ENCODE measurements at regions not wholly inside any gene's neighbourhood (a gene's known extent, or its start where the extent isn't known, plus 50 kb on each side); places are given as distances from the start of the nearest gene placed in this dataset.
"Not testable (repeated sequence)": the region's sequence is repeated elsewhere in the genome, so short reads cannot be mapped to it uniquely, and the experiment has no call there.

DNA sequence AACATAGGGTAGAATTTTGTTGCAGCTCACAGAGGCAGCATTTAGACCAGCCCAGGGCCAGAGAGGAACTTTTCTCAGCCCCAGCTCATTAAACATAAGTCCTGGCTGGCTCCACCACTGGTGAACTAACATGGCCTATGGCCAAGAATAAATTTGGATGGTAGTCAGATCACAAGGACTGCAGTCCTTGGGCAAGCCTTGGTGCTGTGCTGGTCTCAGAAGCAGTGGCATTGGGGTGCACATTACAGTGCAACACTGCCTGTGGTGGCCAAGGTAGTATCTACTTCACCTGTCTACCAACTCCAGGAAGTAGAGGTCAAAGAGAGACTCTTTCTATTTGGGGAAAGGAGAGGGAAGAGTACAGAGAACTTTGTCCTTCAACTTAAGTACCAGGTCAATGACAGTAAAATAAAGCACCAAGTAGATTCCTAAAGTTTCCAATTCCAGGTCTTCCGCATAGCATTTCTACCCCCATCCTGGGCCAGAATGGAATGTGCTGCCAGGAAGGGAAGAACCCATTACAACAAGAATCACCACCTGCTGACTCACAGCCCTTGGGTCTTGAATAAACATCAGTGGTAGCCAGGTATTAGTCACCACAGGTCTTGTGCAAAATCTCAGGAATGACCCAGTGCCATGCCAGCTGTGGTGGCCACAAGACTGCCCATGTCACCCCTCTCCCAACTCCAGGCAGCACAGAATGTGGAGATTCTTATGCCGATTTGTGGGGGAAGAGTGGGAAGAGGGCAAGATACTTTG lies 155.4 kb upstream of the FSIP2 start:
- no peak overlapping the region for H2AFZ ChIP-seq (ENCODE audit: low read length)
- no peaks in the 10 kb centered on the region for H4K20me1 ChIP-seq (ENCODE audit: control insufficient read depth, extremely low read depth, insufficient read depth, low read length)
- no peak overlapping the region for H3K27ac ChIP-seq (ENCODE audit: insufficient read depth, low read length)
- no peaks in the 10 kb centered on the region for H3K4me1 ChIP-seq (ENCODE audit: control insufficient read depth, extremely low read depth, insufficient read depth, low read length)
- peak; percentile 8 to 91 for DNase-seq (ENCODE audit: low read depth in 2 of 2)
- no peaks in the 10 kb centered on the region for H3K27me3 ChIP-seq (ENCODE audit: control insufficient read depth, insufficient read depth, low read length)
- no peaks in the 10 kb centered on the region for H3K9me3 ChIP-seq (ENCODE audit: control insufficient read depth, insufficient read depth, low read depth, low read length)
- no peaks in the 10 kb centered on the region for H3K79me2 ChIP-seq (ENCODE audit: control insufficient read depth, insufficient read depth, low read length)
- TF ChIP-seq, protein P1, sequence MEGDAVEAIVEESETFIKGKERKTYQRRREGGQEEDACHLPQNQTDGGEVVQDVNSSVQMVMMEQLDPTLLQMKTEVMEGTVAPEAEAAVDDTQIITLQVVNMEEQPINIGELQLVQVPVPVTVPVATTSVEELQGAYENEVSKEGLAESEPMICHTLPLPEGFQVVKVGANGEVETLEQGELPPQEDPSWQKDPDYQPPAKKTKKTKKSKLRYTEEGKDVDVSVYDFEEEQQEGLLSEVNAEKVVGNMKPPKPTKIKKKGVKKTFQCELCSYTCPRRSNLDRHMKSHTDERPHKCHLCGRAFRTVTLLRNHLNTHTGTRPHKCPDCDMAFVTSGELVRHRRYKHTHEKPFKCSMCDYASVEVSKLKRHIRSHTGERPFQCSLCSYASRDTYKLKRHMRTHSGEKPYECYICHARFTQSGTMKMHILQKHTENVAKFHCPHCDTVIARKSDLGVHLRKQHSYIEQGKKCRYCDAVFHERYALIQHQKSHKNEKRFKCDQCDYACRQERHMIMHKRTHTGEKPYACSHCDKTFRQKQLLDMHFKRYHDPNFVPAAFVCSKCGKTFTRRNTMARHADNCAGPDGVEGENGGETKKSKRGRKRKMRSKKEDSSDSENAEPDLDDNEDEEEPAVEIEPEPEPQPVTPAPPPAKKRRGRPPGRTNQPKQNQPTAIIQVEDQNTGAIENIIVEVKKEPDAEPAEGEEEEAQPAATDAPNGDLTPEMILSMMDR (conservative IDR thresholded peaks at IDR 0.05 in 1 of 2, IDR thresholded peaks at IDR 0.05 in 1 of 2; ENCODE audit: low read depth in 1 of 2, low read length in 2 of 2), result no peak
- no peak for TF ChIP-seq EZH2 (IDR thresholded peaks at IDR 0.05; ENCODE audit: low read length, missing control alignments)
- no peak overlapping the region for H3K4me3 ChIP-seq (replicated peaks in 1 of 4; ENCODE audit: control extremely low read depth in 1 of 4, insufficient read depth in 1 of 4, low read depth in 3 of 4, low read length in 4 of 4)
- no peak overlapping the region for H3K4me2 ChIP-seq (ENCODE audit: extremely low read depth, insufficient read depth, low read length)
- H3K36me3 ChIP-seq (ENCODE audit: control insufficient read depth, insufficient read depth, low read length), result no peaks in the 10 kb centered on the region
- no peak overlapping the region for H3K9ac ChIP-seq (ENCODE audit: insufficient read depth, low read length)

GRCh38 chr2:185585165-185585564 lies 153.4 kb upstream of the FSIP2 start:
- not testable (repeated sequence) for H3K27ac ChIP-seq (ENCODE audit: insufficient read depth, low read length); H3K4me2 ChIP-seq (ENCODE audit: extremely low read depth, insufficient read depth, low read length); H3K36me3 ChIP-seq (ENCODE audit: control insufficient read depth, insufficient read depth, low read length); H3K4me3 ChIP-seq (replicated peaks in 1 of 4; ENCODE audit: control extremely low read depth in 1 of 4, insufficient read depth in 1 of 4, low read depth in 3 of 4, low read length in 4 of 4); H3K4me1 ChIP-seq (ENCODE audit: control insufficient read depth, extremely low read depth, insufficient read depth, low read length); H3K9ac ChIP-seq (ENCODE audit: insufficient read depth, low read length); H2AFZ ChIP-seq (ENCODE audit: low read length); H3K79me2 ChIP-seq (ENCODE audit: control insufficient read depth, insufficient read depth, low read length); H3K27me3 ChIP-seq (ENCODE audit: control insufficient read depth, insufficient read depth, low read length); DNase-seq (ENCODE audit: low read depth in 2 of 2); H4K20me1 ChIP-seq (ENCODE audit: control insufficient read depth, extremely low read depth, insufficient read depth, low read length); H3K9me3 ChIP-seq (ENCODE audit: control insufficient read depth, insufficient read depth, low read depth, low read length)

GRCh38 chr2:185591276-185591675 lies 147.3 kb upstream of the FSIP2 start:
- not testable (repeated sequence) for H3K9ac ChIP-seq (ENCODE audit: insufficient read depth, low read length); DNase-seq (ENCODE audit: low read depth in 2 of 2); H3K9me3 ChIP-seq (ENCODE audit: control insufficient read depth, insufficient read depth, low read depth, low read length); H3K36me3 ChIP-seq (ENCODE audit: control insufficient read depth, insufficient read depth, low read length); H4K20me1 ChIP-seq (ENCODE audit: control insufficient read depth, extremely low read depth, insufficient read depth, low read length); H3K4me1 ChIP-seq (ENCODE audit: control insufficient read depth, extremely low read depth, insufficient read depth, low read length); H3K4me3 ChIP-seq (replicated peaks in 1 of 4; ENCODE audit: control extremely low read depth in 1 of 4, insufficient read depth in 1 of 4, low read depth in 3 of 4, low read length in 4 of 4); H3K4me2 ChIP-seq (ENCODE audit: extremely low read depth, insufficient read depth, low read length); H3K27ac ChIP-seq (ENCODE audit: insufficient read depth, low read length); H2AFZ ChIP-seq (ENCODE audit: low read length); H3K79me2 ChIP-seq (ENCODE audit: control insufficient read depth, insufficient read depth, low read length); H3K27me3 ChIP-seq (ENCODE audit: control insufficient read depth, insufficient read depth, low read length)

DNA sequence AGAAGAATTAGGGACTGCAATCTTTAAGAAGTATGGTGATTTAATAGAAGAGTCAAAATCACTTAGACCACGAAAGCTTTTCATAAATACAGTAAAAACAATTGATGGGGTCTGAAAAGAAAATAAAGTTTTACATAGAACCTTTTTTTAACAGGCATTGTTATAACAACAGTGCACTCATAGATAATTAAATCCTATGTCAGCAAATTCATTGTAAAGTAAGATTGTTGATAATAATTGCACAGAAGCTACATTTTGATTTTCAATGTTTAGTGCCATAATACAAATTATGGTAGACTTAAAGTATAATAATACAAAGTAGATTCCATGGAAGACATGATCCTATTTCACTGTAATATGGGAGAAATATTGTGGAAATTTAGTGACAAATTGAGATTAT lies 130.7 kb upstream of the FSIP2 start:
- Histone ChIP-seq H3K27ac (ENCODE audit: insufficient read depth, low read length) (no peak overlapping the region), H3K4me1 (ENCODE audit: control insufficient read depth, extremely low read depth, insufficient read depth, low read length) (no peaks in the 10 kb centered on the region), H3K4me3 (replicated peaks in 1 of 4; ENCODE audit: control extremely low read depth in 1 of 4, insufficient read depth in 1 of 4, low read depth in 3 of 4, low read length in 4 of 4) (no peak overlapping the region), H3K27me3 (ENCODE audit: control insufficient read depth, insufficient read depth, low read length) (no peaks in the 10 kb centered on the region), H3K9me3 (ENCODE audit: control insufficient read depth, insufficient read depth, low read depth, low read length) (no peaks in the 10 kb centered on the region), H3K9ac (ENCODE audit: insufficient read depth, low read length) (no peak overlapping the region), H3K4me2 (ENCODE audit: extremely low read depth, insufficient read depth, low read length) (no peak overlapping the region), H3K36me3 (ENCODE audit: control insufficient read depth, insufficient read depth, low read length) (no peaks in the 10 kb centered on the region), H4K20me1 (ENCODE audit: control insufficient read depth, extremely low read depth, insufficient read depth, low read length) (no peaks in the 10 kb centered on the region), H3K79me2 (ENCODE audit: control insufficient read depth, insufficient read depth, low read length) (no peaks in the 10 kb centered on the region), H2AFZ (ENCODE audit: low read length) (no peak overlapping the region)
- no peak for DNase-seq (ENCODE audit: low read depth in 2 of 2)
- TF ChIP-seq, protein P1 (conservative IDR thresholded peaks at IDR 0.05 in 1 of 2, IDR thresholded peaks at IDR 0.05 in 1 of 2; ENCODE audit: low read depth in 1 of 2, low read length in 2 of 2), result no peak
- no peak for TF ChIP-seq EZH2 (IDR thresholded peaks at IDR 0.05; ENCODE audit: low read length, missing control alignments)
